Endothelial cell of umbilical vein (primary cell): ENCODE measurements at regions not wholly inside any gene's neighbourhood (a gene's known extent, or its start where the extent isn't known, plus 50 kb on each side); places are given as distances from the start of the nearest gene placed in this dataset.

Source experiments
- BruUV-seq: library from RNA; stranded (reverse); fragments of 400-500 nt; replicated peaks from 2 replicates; lab custom pipeline; 2021; lab: Mats Ljungman, UMichigan
- CTCF ChIA-PET: fragments of 300-600, 350-600 bp; sonication (Branson Sonifier 250); formaldehyde crosslinking; loops from one replicate; lab custom pipeline; 2021; ENCODE audit warnings: antibody characterized with exemption, inconsistent platforms; lab: Charles Lee
- POLR2A ChIA-PET: fragments of 300-600, 350-600 bp; sonication (Branson Sonifier 250); formaldehyde crosslinking; loops from one replicate; lab custom pipeline; 2021; ENCODE audit warnings: antibody characterized with exemption, inconsistent platforms; lab: Charles Lee
- DNase-seq: peaks from one replicate; pipeline ENCODE4 v3.0.0-alpha.2; 2011; ENCODE audit warnings: low read depth, low spot score
- FAIRE-seq: peaks from 2 replicates; lab custom pipeline; 2011; peaks lifted over from hg19 to GRCh38; lab: Jason Lieb, UNC
- H2AFZ ChIP-seq: 2 replicates; pipeline ENCODE4 v1.6.0; 2012; ENCODE audit warnings: low read depth, low read length, control low read depth, inconsistent platforms
- H3K27ac ChIP-seq: 2 replicates; pipeline ENCODE4 v1.5.1; 2011; ENCODE audit warnings: low read depth, mild to moderate bottlenecking, control low read depth, low read length, moderate library complexity; ENCODE audit not compliant: insufficient read depth
- H3K27me3 ChIP-seq, 2 experiments: 2 replicates each; pipeline versions ENCODE4 v1.6.0 to v1.6.1; 2011; ENCODE audit warnings: low read length in 2 of 2, mixed read lengths in 1 of 2; ENCODE audit not compliant: control insufficient read depth in 2 of 2, insufficient read depth in 2 of 2
- H3K36me3 ChIP-seq, 2 experiments: 2 replicates in 1 of 2; 3 replicates in 1 of 2; pipeline ENCODE4 v1.5.1; 2011; ENCODE audit warnings: low read length in 2 of 2, mild to moderate bottlenecking in 1 of 2, moderate library complexity in 1 of 2; ENCODE audit not compliant: control insufficient read depth in 2 of 2, insufficient read depth in 2 of 2; ENCODE audit errors: extremely low read depth in 1 of 2
- H3K4me1 ChIP-seq: 3 replicates; pipeline ENCODE4 v1.5.1; 2011; ENCODE audit warnings: mild to moderate bottlenecking, low read length; ENCODE audit not compliant: control insufficient read depth, insufficient read depth; ENCODE audit errors: extremely low read depth
- H3K4me2 ChIP-seq: 2 replicates; pipeline ENCODE4 v1.6.1; 2011; ENCODE audit warnings: low read length, control low read depth, mixed read lengths; ENCODE audit not compliant: insufficient read depth
- H3K4me3 ChIP-seq, 3 experiments: fragments of 200-600 bp in 1 of 3; sonication (generic), shearing (Covaris generic) in 1 of 3; replicated peaks in 1 of 3; 2 replicates each; pipeline ENCODE4 v1.5.1; 2011 to 2016; ENCODE audit warnings: control low read depth in 3 of 3, low read length in 3 of 3, mild to moderate bottlenecking in 2 of 3, inconsistent platforms in 1 of 3, low read depth in 1 of 3, moderate library complexity in 1 of 3; ENCODE audit not compliant: insufficient read depth in 1 of 3
- H3K79me2 ChIP-seq: 2 replicates; pipeline ENCODE4 v1.6.0; 2012; ENCODE audit warnings: low read length, inconsistent platforms; ENCODE audit not compliant: control insufficient read depth, insufficient read depth
- H3K9ac ChIP-seq: replicated peaks from 2 replicates; pipeline ENCODE3; 2011; ENCODE audit warnings: low read length, control low read depth; ENCODE audit not compliant: insufficient read depth; ENCODE audit errors: extremely low read depth
- H3K9me1 ChIP-seq: replicated peaks from 3 replicates; pipeline ENCODE4 v1.6.0; 2011; ENCODE audit warnings: mild to moderate bottlenecking, low read length; ENCODE audit not compliant: control insufficient read depth, insufficient read depth; ENCODE audit errors: extremely low read depth
- H3K9me3 ChIP-seq: replicated peaks from 2 replicates; pipeline ENCODE4 v1.5.1; 2012; ENCODE audit warnings: low read length, inconsistent platforms; ENCODE audit not compliant: control insufficient read depth, insufficient read depth
- H4K20me1 ChIP-seq: replicated peaks from 2 replicates; pipeline ENCODE3; 2011; ENCODE audit warnings: mild to moderate bottlenecking, low read length; ENCODE audit not compliant: control insufficient read depth, insufficient read depth; ENCODE audit errors: extremely low read depth
- EZH2 ChIP-seq: IDR thresholded peaks from 2 replicates; pipeline ENCODE4 v1.6.1; 2012; ENCODE audit warnings: borderline replicate concordance, low read depth, mild to moderate bottlenecking, moderate library complexity, low read length, inconsistent platforms; ENCODE audit not compliant: severe bottlenecking
- FOS ChIP-seq: IDR thresholded peaks from 2 replicates; pipeline ENCODE4 v1.6.1; 2011; ENCODE audit warnings: mild to moderate bottlenecking, low read length, moderate library complexity, borderline replicate concordance; ENCODE audit not compliant: insufficient read depth
- GATA2 ChIP-seq: IDR thresholded peaks from 2 replicates; pipeline ENCODE4 v1.7.0; 2011; ENCODE audit warnings: low read depth, mild to moderate bottlenecking, moderate library complexity, mixed read lengths, low read length; ENCODE audit not compliant: insufficient read length, insufficient read depth
- JUN ChIP-seq: IDR thresholded peaks from 2 replicates; pipeline ENCODE4 v1.6.1; 2011; ENCODE audit warnings: borderline replicate concordance, low read depth; ENCODE audit not compliant: insufficient read length, insufficient read depth
- MYC ChIP-seq: IDR thresholded peaks from one replicate; pipeline ENCODE4 v1.6.1; 2011; ENCODE audit warnings: mild to moderate bottlenecking, low read depth, low read length
- POLR2A ChIP-seq: IDR thresholded peaks from 2 replicates; pipeline ENCODE4 v1.6.1; 2012; ENCODE audit warnings: low read depth, mild to moderate bottlenecking, control low read depth, low read length
- POLR2AphosphoS5 ChIP-seq: IDR thresholded peaks from 2 replicates; pipeline ENCODE4 v1.6.1; 2012; ENCODE audit warnings: low read depth, mild to moderate bottlenecking, control low read depth, low read length, moderate library complexity; ENCODE audit not compliant: insufficient read depth
- dilution Hi-C: fragments of 300-500 bp; cut with MboI; formaldehyde crosslinking; loops from one replicate; pipeline ENCODE4 v1.15.0; 2019; ENCODE audit warnings: low sequenced_read_pairs; ENCODE audit not compliant: extremely low pct_ligation_motif_present
- intact Hi-C: fragments of 100-400 bp; cut with micrococcal nuclease; formaldehyde crosslinking; loops from one replicate; pipeline ENCODE4 v1.10.0; 2022
- TF ChIP-seq, protein P1 (sequence below): IDR thresholded peaks from 2 replicates; pipeline ENCODE4 v1.6.1; 2011; ENCODE audit not compliant: insufficient read depth, insufficient read length
- TF ChIP-seq, protein P2 (sequence below), 2 donors: IDR thresholded peaks; 1 replicate in 1 of 2; 2 replicates in 1 of 2; pipeline ENCODE4 v1.5.1; 2011; ENCODE audit warnings: low read length in 2 of 2, mild to moderate bottlenecking in 2 of 2, moderate library complexity in 2 of 2, control low read depth in 1 of 2, inconsistent platforms in 1 of 2, low read depth in 1 of 2; ENCODE audit not compliant: insufficient read depth in 1 of 2; ENCODE audit errors: extremely low read depth in 1 of 2

DNA sequence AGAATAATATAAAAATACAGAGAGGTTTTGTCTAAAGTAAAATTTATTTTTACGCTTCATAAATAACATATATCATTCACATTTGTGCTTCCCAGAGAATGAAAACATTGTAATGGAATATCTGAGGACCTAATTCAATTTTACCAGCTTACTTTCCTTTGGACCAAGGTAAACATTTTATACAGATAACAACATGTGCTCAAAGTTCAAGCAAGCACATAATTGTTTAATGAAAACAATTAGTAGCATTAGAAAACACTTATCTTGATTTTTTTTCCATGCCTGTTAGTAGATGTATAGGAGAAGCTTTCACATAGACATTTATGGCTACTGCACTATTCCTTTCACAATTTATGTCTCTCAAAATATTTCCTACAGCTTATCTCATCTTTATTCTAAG is 400.0 kb downstream of the ZIC1 start:
- dilution Hi-C loops, result no loop called here
- FAIRE-seq, result no peak

DNA sequence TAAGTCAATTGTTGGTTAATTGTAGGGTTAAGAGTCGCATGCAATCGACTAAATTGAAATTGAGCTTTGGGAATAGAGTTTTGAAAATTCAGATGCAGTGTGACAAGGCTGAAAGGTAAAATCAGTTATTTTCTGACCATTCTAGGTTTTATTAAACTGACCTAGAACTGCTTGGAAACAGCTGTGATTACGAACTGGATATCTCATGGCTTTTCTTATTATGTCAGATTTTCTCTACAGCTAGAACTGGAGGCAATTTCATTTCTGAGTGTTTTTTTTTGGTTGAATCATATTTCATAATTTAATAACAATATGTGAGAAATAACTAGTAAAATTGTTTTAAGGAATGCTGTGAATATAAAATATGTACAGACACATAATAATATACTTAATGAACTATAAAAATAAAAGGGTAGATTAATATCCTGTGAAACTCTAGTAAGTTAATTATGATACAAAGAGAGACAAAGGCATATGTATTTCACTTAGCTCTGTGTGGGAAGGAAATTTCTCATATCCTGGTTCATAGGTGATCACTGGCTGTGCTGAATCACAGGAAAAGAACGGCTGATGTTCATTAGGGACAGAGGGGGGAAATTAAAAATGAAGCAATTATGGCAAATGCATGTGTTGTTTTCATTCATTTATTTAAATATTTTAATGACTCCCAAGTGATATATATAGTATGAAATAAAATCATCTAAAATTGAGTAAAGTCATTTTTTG is 403.2 kb downstream of the ZIC1 start:
- ChIA-PET POLR2A (no interaction called here), CTCF (interaction anchor here (0.7 to 1.7 kb wide), 13 partner anchors 9 to 692 kb away, joined by 3 to 10 read pairs (median 3); no protein-coding TSS in a partner anchor)
- DNase-seq (peak; percentile 88), FAIRE-seq (peak; percentile 70)
- H3K79me2 ChIP-seq, result no peaks in the 10 kb centered on the region
- no peak overlapping the region for H3K4me3 ChIP-seq
- TF ChIP-seq JUN (peak; percentile 90), EZH2 (no peak), MYC (no peak), FOS (peak; percentile 94), POLR2A (peak; percentile 25), GATA2 (no peak), POLR2AphosphoS5 (peak; percentile 74)
- TF ChIP-seq, protein P1, sequence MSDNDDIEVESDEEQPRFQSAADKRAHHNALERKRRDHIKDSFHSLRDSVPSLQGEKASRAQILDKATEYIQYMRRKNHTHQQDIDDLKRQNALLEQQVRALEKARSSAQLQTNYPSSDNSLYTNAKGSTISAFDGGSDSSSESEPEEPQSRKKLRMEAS, result no peak
- TF ChIP-seq, protein P2, sequence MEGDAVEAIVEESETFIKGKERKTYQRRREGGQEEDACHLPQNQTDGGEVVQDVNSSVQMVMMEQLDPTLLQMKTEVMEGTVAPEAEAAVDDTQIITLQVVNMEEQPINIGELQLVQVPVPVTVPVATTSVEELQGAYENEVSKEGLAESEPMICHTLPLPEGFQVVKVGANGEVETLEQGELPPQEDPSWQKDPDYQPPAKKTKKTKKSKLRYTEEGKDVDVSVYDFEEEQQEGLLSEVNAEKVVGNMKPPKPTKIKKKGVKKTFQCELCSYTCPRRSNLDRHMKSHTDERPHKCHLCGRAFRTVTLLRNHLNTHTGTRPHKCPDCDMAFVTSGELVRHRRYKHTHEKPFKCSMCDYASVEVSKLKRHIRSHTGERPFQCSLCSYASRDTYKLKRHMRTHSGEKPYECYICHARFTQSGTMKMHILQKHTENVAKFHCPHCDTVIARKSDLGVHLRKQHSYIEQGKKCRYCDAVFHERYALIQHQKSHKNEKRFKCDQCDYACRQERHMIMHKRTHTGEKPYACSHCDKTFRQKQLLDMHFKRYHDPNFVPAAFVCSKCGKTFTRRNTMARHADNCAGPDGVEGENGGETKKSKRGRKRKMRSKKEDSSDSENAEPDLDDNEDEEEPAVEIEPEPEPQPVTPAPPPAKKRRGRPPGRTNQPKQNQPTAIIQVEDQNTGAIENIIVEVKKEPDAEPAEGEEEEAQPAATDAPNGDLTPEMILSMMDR (IDR thresholded peaks at IDR 0.05; ENCODE audit: extremely low read depth in 1 of 2, insufficient read depth in 1 of 2, low read depth in 1 of 2, low read length in 2 of 2), result no peak
- H2AFZ ChIP-seq, result peak overlapping the region; percentile 35
- H3K36me3 ChIP-seq, result no peaks in the 10 kb centered on the region
- intact Hi-C loops (loop anchor here (1.0 to 10.0 kb wide), 7 partner anchors 18 to 475 kb away; no protein-coding TSS in a partner anchor), dilution Hi-C loops (no loop called here)
- peak overlapping the region; percentile 95 for H3K27ac ChIP-seq
- H3K9me3 ChIP-seq, result no peaks in the 10 kb centered on the region
- H3K4me1 ChIP-seq, result peaks cover 30% of the 10 kb centered on the region
- no peaks in the 10 kb centered on the region for H4K20me1 ChIP-seq
- peak overlapping the region; percentile 67 for H3K4me2 ChIP-seq
- peak overlapping the region; percentile 61 for H3K9ac ChIP-seq
- TSS peak; percentile 97 for BruUV-seq
- no peaks in the 10 kb centered on the region for H3K9me1 ChIP-seq
- no peaks in the 10 kb centered on the region for H3K27me3 ChIP-seq

More for the DNA sequence above, 400.0 kb downstream of the ZIC1 start:
- Histone ChIP-seq H2AFZ (no peak overlapping the region), H3K9me1 (no peaks in the 10 kb centered on the region), H4K20me1 (no peaks in the 10 kb centered on the region), H3K4me2 (no peak overlapping the region), H3K27ac (no peak overlapping the region), H3K79me2 (no peaks in the 10 kb centered on the region), H3K4me3 (no peak overlapping the region), H3K36me3 (no peaks in the 10 kb centered on the region), H3K9me3 (no peaks in the 10 kb centered on the region), H3K27me3 (no peaks in the 10 kb centered on the region), H3K9ac (no peak overlapping the region), H3K4me1 (peaks cover 19% of the 10 kb centered on the region)
- ChIA-PET CTCF (interaction anchor here (0.8 to 1.5 kb wide), 2 partner anchors 13 to 15 kb away, joined by 3 to 4 read pairs; no protein-coding TSS in a partner anchor), POLR2A (no interaction called here)
- intact Hi-C loops, result no loop called here
- no peak for DNase-seq
- no TSS peak for BruUV-seq
- TF ChIP-seq, protein P2 (IDR thresholded peaks at IDR 0.05; ENCODE audit: extremely low read depth in 1 of 2, insufficient read depth in 1 of 2, low read depth in 1 of 2, low read length in 2 of 2), result no peak
- TF ChIP-seq JUN, result no peak
